VCaP (cell line): ENCODE measurements at regions not wholly inside any gene's neighbourhood (a gene's known extent, or its start where the extent isn't known, plus 50 kb on each side); places are given as distances from the start of the nearest gene placed in this dataset.

ENCODE experiments used
- H3K27ac ChIP-seq: fragments of 450-650 bp; 2 replicates; pipeline ENCODE4 v1.5.1; 2017
- TF ChIP-seq, protein P1 (sequence below): fragments of 450-650 bp; conservative IDR thresholded peaks from 2 replicates; pipeline ENCODE4 v1.5.1; 2017; ENCODE audit warnings: mild to moderate bottlenecking, moderate library complexity

DNA sequence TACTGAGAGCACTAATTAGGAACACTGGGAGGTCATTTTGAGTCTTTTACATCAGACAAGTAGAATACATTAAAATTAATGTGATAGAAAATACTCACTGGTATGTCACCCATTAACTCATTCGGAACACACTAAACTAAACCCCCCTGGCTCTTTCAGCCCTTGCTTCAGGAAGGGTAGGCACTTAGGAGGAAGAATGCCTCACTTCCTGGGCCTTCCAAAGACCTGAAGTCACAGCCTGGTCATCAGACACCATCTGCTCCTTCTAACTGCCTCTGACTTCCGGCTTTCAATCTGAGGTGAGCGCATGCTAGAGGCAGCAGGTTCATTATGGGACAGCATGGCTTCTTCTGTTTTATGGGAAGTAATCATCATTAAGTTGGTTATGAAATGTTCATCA lies 451.4 kb downstream of the PID1 start:
- TF ChIP-seq, protein P1, sequence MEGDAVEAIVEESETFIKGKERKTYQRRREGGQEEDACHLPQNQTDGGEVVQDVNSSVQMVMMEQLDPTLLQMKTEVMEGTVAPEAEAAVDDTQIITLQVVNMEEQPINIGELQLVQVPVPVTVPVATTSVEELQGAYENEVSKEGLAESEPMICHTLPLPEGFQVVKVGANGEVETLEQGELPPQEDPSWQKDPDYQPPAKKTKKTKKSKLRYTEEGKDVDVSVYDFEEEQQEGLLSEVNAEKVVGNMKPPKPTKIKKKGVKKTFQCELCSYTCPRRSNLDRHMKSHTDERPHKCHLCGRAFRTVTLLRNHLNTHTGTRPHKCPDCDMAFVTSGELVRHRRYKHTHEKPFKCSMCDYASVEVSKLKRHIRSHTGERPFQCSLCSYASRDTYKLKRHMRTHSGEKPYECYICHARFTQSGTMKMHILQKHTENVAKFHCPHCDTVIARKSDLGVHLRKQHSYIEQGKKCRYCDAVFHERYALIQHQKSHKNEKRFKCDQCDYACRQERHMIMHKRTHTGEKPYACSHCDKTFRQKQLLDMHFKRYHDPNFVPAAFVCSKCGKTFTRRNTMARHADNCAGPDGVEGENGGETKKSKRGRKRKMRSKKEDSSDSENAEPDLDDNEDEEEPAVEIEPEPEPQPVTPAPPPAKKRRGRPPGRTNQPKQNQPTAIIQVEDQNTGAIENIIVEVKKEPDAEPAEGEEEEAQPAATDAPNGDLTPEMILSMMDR = no peak
- no peak overlapping the region for H3K27ac ChIP-seq

- TF ChIP-seq, protein P1 = no peak
Observed at GRCh38 chr2:228802181-228803071, 468.7 kb downstream of the PID1 start.

GRCh38 chr2:228801451-228801850 lies 469.6 kb downstream of the PID1 start:
- no peak overlapping the region for H3K27ac ChIP-seq
- TF ChIP-seq, protein P1 = no peak

More at GRCh38 chr2:228802181-228803071, 468.7 kb downstream of the PID1 start:
- H3K27ac ChIP-seq = no peak overlapping the region

- TF ChIP-seq, protein P1 = no peak
- H3K27ac ChIP-seq = no peak overlapping the region
Observed at GRCh38 chr2:228799208-228799588, 471.9 kb downstream of the PID1 start.

GRCh38 chr2:228798458-228799207 lies 472.5 kb downstream of the PID1 start:
- H3K27ac ChIP-seq = no peak overlapping the region
- TF ChIP-seq, protein P1 = no peak

DNA sequence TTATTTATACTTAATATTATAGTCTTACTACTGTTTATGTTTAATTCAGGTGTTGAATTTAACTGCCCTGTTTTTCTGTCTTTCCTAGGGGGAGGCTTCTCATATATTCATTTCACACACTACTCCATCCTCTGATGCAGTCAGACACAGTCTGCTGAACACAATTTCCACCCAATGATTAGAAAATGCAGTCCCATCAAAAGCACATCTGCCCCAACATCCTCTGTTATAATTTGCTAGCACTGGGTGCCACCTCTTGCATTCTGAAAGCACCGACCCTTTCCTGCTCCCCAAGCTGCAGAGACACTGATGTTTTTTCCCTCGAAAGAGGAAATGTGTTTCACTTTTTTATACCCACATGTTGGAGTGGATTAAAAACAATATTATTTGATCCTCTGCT lies 474.7 kb downstream of the PID1 start:
- TF ChIP-seq, protein P1 = no peak

DNA sequence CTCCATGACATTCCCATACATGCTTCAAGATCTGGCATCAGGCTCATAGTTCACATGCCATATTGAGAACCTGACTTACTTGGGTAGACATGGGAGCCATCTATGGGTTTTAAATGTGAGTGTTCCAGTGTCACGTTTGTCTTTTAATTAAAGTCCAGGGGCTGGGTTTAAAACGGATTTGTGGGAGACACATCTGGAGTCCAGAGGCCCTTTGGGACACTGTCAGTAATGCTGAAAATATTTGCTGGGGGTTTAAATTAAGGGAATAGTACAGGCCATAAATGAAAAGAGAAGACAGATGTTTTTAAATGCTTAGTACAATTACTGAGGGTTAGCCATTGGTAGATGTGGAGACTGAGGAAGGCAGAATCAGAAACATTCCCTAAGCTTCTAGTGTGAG lies 478.0 kb downstream of the PID1 start:
- TF ChIP-seq, protein P1 = no peak
- no peak overlapping the region for H3K27ac ChIP-seq

More for the DNA sequence above, 474.7 kb downstream of the PID1 start:
- no peak overlapping the region for H3K27ac ChIP-seq
